IPS DF 4.7 (cell line): ENCODE measurements at regions not wholly inside any gene's neighbourhood (a gene's known extent, or its start where the extent isn't known, plus 50 kb on each side); places are given as distances from the start of the nearest gene placed in this dataset.
A peak's percentile ranks its signal among the peaks of the same experiment; 100 is the strongest.

ENCODE experiments used
- DNase-seq: peaks from one replicate; pipeline ENCODE4 v3.0.0-alpha.2; 2013; ENCODE audit warnings: low spot score; ENCODE audit errors: extremely low read depth

- DNase-seq, result peak; percentile 19
Measured at GRCh38 chr10:52644373-52645186, 128.0 kb downstream of the MBL2 start.

DNA sequence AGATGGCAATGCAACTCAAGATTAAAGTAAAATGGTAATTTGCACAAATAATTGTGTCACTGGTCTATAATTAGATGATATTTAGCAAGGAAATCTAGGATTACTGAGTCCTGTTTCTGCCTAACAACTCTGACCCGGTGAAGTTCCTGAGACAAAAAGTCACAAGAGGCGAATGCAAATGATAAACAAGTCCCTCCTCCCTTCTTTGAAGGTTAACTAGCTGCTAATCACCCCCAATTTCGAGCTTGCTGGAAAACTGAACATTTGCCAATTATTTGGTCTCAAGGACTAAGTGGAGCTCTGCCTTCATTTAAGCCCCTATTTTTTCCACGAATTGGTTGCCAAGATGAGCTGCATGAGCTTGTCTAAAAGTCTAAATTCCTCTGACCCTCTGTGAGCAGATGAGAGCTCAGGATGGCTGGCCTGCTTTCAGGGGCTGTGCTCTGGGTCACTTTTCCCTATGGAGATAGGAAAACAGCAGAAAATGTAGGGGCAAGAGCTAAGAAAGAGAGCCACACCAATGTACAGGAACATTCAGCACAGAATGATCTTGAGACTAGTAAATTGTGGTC is 127.3 kb downstream of the MBL2 start:
- DNase-seq, result no peak

GRCh38 chr10:52649511-52649910 is 123.1 kb downstream of the MBL2 start:
- no peak for DNase-seq

- DNase-seq, result no peak
Measured at GRCh38 chr10:52650873-52651272, 121.7 kb downstream of the MBL2 start.

- no peak for DNase-seq
Measured at GRCh38 chr10:52651293-52651692, 121.3 kb downstream of the MBL2 start.

DNA sequence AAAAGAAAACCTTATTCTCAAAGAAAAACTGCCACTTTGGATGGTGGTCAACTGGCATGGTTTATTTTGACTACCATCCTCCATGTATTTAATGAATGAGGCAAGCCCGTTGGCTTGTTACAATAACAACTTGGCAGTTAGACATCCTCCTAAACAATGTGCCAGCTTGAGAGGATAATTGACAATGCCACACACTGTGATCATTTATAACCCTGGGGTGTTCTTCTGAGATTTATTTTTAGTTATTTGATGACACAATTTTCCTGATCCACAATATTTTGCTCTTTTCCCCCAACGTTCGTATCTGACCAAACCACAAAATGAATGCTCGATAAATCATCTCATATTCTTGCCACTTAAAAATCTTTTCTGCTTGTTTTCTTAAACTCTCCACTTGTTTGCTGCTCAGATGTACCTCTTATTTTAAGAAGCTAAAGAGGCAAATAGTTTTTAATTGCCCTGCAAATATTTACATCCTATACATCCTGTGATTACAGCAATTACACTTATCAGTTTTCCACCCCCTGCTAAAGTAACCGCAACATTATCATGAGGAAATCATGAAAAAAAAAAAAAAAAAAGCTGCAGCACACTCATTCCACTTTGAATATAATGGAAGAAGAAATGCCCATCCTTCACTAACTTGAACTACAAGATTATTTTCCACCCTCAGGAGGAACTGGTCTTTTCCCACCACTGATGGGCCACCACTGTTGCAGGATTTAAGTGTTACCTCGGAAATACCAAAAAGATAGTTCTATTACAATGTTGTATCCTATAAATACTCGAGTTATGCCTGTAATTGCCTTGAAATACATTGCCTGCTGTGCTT is 119.9 kb downstream of the MBL2 start:
- DNase-seq, result no peak

DNA sequence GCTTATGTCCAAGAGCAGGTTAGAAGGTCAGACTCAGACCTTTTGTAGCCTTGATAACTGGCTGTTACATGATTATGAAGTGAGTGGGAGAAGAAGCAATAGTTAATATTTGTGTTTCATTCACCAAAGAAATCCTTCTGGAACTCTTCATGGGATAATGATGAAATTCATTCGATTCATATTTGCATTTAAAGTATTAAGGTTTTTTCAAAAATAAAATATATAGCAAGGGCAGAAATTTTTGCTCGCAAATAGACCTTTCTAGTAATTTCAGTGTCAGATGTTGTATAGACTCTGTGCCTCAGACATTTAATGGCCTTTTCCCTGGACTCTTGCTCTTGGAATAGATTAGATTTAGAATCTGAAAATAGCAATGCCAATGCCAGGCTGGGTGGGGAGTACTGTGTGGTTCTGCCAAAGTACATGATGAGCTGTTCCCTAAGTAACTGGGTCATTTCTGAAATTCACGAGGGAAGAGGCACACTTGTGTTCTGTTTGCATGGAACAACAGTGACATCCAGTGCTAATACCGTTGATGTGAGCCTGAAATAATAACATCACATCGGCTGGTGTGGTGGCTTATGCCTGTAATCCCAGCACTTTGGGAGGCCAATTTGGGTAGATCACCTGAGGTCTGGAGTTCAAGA is 119.2 kb downstream of the MBL2 start:
- no peak for DNase-seq

DNA sequence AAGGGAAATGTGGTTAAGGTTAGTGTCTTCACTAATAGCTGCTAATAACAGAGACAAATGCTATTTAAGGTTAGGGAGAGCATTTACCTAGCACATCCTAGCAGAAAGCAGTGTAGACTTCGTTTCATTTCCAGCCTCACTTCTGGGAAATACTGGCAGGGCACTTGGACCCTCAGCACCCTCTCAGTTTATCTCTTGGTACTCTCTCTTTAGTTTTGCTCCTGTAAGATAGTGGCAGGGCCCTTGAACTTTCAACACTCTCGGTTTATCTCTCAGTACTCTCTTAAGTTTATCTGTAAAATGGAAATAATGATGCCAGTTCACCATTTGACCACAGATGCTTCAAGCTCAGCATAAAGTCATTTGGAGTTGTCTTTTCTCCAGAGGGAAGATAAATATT is 118.4 kb downstream of the MBL2 start:
- DNase-seq, result no peak

DNA sequence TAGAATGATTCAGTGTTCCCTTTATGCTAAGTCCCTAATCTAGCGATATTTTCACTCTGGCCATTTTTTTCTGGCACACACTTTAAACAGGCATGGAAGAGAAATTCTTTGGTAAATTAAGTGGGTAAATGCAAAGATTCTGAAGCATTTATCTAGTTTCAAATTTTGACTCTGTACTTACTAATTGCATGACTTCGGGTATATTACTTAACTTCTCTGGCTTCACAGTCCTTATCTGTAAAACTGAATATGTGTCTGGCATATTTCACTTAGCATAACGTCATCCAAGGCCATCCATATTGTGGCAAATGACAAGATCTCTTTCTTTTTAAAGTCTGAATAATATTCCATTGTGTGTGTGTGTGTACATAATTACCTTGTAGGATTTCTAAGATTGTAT is 114.5 kb downstream of the MBL2 start:
- DNase-seq, result no peak

DNA sequence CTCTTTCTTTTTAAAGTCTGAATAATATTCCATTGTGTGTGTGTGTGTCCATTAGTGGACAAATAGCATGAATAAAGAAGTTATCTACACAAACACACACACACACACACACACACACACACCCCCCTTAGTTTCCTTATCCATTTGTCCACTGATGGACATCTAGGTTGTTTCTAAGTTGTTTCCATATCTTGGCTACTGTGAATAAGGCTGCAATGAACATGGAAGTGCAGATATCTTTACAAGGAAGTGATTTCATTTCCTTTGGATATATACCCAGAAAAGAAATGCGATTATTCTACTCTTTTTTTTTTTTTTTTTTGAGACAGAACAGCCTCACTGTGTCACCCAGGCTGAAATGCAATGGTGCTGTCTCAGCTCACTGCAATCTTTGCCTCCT is 113.5 kb downstream of the MBL2 start:
- no peak for DNase-seq

GRCh38 chr10:52662256-52662655 is 110.3 kb downstream of the MBL2 start:
- no peak for DNase-seq

GRCh38 chr10:52663161-52663560 is 109.4 kb downstream of the MBL2 start:
- DNase-seq, result no peak

- DNase-seq, result no peak
Measured at GRCh38 chr10:52664629-52665028, 108.0 kb downstream of the MBL2 start.

DNA sequence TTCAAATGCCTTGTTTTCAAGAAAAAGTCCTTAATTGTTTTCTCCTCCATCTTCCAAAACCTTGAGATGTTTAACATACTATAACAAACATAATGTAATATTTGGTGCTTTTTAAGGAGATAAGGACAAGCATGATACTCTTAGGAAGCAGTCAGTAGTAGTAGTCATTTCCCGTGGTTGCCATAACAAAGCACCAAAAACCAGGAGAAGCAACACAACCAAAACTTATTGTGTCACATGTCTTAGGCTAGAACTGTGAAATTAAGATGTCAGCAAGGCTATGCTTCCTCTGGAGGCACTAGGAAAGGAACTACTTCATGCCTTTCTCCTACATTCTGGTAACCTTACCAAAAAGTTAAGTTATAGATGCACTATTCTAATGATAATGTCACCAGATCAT is 106.8 kb downstream of the MBL2 start:
- no peak for DNase-seq

DNA sequence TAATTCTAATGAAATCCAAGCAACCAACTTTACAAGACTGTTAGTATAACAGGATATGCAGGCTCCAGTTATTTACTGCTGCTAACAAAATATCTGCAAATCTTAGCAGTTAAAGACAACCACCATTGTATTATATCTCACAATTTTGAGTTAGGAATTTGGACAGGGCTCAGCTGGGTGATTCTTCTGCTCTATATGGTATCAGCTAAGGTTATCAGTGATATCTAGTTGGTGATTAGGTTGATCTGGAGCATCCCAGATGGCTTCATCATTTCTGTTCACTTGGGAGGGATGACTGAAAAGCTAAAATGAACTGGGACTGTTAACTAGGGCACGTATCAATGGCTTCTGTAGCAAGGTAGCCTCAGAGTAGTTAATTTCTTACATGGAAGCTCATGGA is 105.7 kb downstream of the MBL2 start:
- DNase-seq, result no peak

DNA sequence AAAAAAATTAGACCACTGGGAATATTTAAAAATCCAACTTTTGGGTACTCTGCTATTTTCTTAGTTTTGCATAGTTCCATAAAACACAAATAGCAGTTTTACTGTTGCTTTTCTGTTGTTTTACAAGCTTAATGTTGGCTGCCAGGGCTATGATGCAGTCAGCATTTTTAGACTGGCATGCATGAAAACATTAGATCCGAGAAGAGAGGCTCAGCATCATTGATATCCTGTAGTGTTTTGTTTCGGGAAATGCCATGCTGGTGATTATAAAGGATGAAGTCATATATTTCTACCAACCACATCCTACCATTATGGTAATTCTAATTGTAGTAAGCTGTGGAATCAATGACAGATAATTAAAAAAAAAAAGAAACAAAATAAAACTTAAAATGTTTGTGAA is 104.6 kb downstream of the MBL2 start:
- no peak for DNase-seq

DNA sequence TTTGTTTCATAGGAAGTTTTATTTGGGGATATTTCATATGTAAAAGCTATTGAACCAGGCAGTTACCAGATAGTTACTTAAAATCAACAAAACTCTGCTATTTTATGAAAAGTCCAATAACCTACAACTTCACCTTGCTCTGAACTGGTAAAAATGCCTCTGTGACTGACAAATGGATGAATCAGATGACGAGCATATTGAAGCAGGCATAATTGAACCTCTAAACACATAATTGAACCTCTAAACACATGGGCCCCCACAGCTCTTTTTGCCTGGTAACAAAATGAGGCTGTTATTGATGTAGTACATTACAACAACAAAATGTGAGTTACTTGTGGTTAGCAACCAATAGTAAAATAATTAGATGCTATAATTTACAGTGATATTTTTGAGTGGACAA is 99.7 kb downstream of the MBL2 start:
- no peak for DNase-seq

DNA sequence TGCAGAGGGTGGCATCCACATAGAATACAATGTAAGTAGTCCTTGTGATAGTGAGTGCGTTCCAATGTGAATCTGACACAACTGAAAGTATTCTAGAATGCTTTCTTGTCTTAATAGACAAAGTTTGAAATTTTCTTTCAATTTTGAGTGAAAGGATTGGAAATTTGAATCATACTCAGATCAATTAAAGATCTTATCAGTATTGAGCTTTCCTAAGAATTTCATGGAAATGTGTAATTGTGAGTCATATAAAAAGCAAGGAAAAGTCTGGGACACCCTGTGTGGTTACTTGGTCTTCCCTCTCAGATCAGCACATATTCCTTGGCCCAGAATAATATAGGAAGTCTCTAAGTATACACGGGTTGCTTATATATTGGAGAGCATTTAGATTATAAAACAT is 99.1 kb downstream of the MBL2 start:
- no peak for DNase-seq

GRCh38 chr10:52674474-52674873 is 98.1 kb downstream of the MBL2 start:
- no peak for DNase-seq

DNA sequence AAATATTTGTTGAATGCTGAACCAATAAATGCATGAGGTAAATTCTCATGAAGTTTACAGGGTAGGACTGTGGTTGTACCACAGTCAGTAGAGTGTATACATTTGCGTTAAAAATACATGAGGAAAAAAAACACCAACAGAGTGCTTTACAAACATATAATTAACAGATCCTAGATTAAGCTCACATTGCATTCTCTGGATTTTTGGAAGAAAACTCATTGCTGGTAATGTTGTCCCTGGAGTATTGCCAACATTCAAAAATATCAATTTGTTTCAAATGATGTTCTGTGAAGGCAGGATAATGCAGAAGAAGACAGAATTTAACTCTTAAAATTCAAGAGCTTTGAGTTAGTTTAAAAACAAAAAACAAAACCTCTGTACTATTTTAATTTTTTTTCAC is 95.5 kb downstream of the MBL2 start:
- DNase-seq, result no peak

DNA sequence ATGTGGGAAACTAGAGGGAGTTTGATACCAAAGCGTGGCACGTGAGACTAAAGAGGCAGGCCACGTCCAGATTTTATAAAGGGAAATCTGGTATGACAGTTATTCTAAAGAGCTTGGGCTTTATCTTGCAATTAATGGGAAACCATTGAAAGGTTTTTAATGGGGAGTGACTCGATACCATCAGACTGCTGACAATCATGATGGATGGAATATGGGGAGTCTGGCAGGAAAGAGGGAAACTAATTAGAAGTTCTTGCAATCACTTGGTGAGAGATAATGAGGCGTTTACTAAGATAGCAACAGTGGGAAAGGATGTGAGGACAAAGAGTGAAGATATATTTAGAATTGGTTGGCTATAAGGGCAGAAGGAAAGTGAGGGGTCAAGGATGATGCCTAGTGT is 94.0 kb downstream of the MBL2 start:
- DNase-seq, result no peak

GRCh38 chr10:52679117-52679516 is 93.5 kb downstream of the MBL2 start:
- no peak for DNase-seq
